HL-60 (cell line): ENCODE measurements at regions not wholly inside any gene's neighbourhood (a gene's known extent, or its start where the extent isn't known, plus 50 kb on each side); places are given as distances from the start of the nearest gene placed in this dataset.

ENCODE experiments used
- DNase-seq, 2 experiments: peaks; one replicate each; pipeline ENCODE4 v3.0.0-alpha.2; 2010 to 2020; ENCODE audit warnings: low read depth in 1 of 2, low spot score in 1 of 2
- H3K27ac ChIP-seq: fragments of 250-450 bp; sonication (Bioruptor Pico); replicated peaks from 2 replicates; pipeline ENCODE4 v1.5.1; 2020; ENCODE audit warnings: mild to moderate bottlenecking, moderate library complexity
- H3K27me3 ChIP-seq: fragments of 250-450 bp; sonication (Bioruptor Pico); 2 replicates; pipeline ENCODE4 v1.5.1; 2021; ENCODE audit warnings: mild to moderate bottlenecking, moderate library complexity; ENCODE audit not compliant: insufficient read depth, poor library complexity, severe bottlenecking
- H3K4me3 ChIP-seq: replicated peaks from 2 replicates; pipeline ENCODE4 v1.5.1; 2011; ENCODE audit warnings: mild to moderate bottlenecking, control low read depth, low read length; ENCODE audit not compliant: insufficient read depth
- CTCF ChIP-seq: IDR thresholded peaks from one replicate; pipeline ENCODE4 v1.5.1; 2011; ENCODE audit warnings: low read length, control low read depth, inconsistent platforms; ENCODE audit not compliant: insufficient read depth
- GABPA ChIP-seq: IDR thresholded peaks from 2 replicates; pipeline ENCODE4 v1.6.1; 2012; ENCODE audit warnings: low read depth
- POLR2AphosphoS5 ChIP-seq: IDR thresholded peaks from 2 replicates; pipeline ENCODE4 v1.6.1; 2012; ENCODE audit warnings: low read depth
- REST ChIP-seq: IDR thresholded peaks from 2 replicates; pipeline ENCODE4 v1.6.1; 2012; ENCODE audit warnings: low read depth; ENCODE audit not compliant: insufficient replicate concordance
- SPI1 ChIP-seq: IDR thresholded peaks from 2 replicates; pipeline ENCODE4 v1.6.1; 2012; ENCODE audit warnings: low read depth, mild to moderate bottlenecking, borderline replicate concordance

GRCh38 chr6:26156105-26156849, 69.0 kb downstream of the HFE start:
- Histone ChIP-seq H3K27ac (peak overlapping the region; percentile 94), H3K4me3 (peak overlapping the region; percentile 53), H3K27me3 (no peaks in the 10 kb centered on the region)
- TF ChIP-seq POLR2AphosphoS5 (peak; percentile 98), REST (peak; percentile 77), SPI1 (no peak; the same call in 1 of the 2 replicates), CTCF (no peak), GABPA (no peak)
- DNase-seq: peak; percentile 76 to 89

- H3K27me3 ChIP-seq: no peaks in the 10 kb centered on the region
- peak overlapping the region; percentile 53 for H3K4me3 ChIP-seq
- DNase-seq: peak in 1 of 2 experiments; percentile 29
- TF ChIP-seq GABPA (0 out of 2 replicates have a peak, but pooled peaks have one; percentile 24), SPI1 (no peak)
- H3K27ac ChIP-seq: peak overlapping the region; percentile 94
Measured at GRCh38 chr6:26156850-26157250, 69.6 kb downstream of the HFE start.

- peak; percentile 84 to 92 for DNase-seq
- TF ChIP-seq CTCF: no peak
- no peak for TF ChIP-seq SPI1
- peak; percentile 11; the same call in 1 of the 2 replicates for TF ChIP-seq GABPA
- TF ChIP-seq REST: no peak
- peak; percentile 98 for TF ChIP-seq POLR2AphosphoS5
Measured at GRCh38 chr6:26157251-26158075, 70.2 kb downstream of the HFE start.

GRCh38 chr6:26158076-26158580, 70.9 kb downstream of the HFE start:
- Histone ChIP-seq H3K4me3 (peak overlapping the region; percentile 58), H3K27ac (peak overlapping the region; percentile 94), H3K27me3 (no peaks in the 10 kb centered on the region)
- TF ChIP-seq CTCF: no peak
- TF ChIP-seq SPI1: no peak; the same call in 1 of the 2 replicates
- peak; percentile 55 for TF ChIP-seq REST
- TF ChIP-seq GABPA: 0 out of 2 replicates have a peak, but pooled peaks have one; percentile 6
- TF ChIP-seq POLR2AphosphoS5: peak; percentile 100
- peak in 1 of 2 experiments; percentile 92 for DNase-seq

More at GRCh38 chr6:26157251-26158075, 70.2 kb downstream of the HFE start:
- Histone ChIP-seq H3K27me3 (no peaks in the 10 kb centered on the region), H3K27ac (peak overlapping the region; percentile 94), H3K4me3 (peak overlapping the region; percentile 53)
